H1 (cell line): ENCODE measurements at regions not wholly inside any gene's neighbourhood (a gene's known extent, or its start where the extent isn't known, plus 50 kb on each side); places are given as distances from the start of the nearest gene placed in this dataset.

Source experiments
- CTCF ChIA-PET: fragments of 300-600 bp; sonication (Branson Sonifier 250); formaldehyde crosslinking; loops from one replicate; lab custom pipeline; 2021; ENCODE audit not compliant: partially characterized antibody; lab: Charles Lee
- POLR2A ChIA-PET: fragments of 300-600 bp; sonication (Branson Sonifier 250); formaldehyde crosslinking; loops from one replicate; lab custom pipeline; 2021; ENCODE audit warnings: inconsistent platforms; ENCODE audit not compliant: partially characterized antibody; lab: Charles Lee
- DNase-seq, 2 experiments: peaks; one replicate each; pipeline versions ENCODE4 v3.0.0 to v3.0.0-alpha.2; 2010 to 2022; ENCODE audit warnings: low spot score in 2 of 2, low read depth in 1 of 2, mixed read lengths in 1 of 2
- FAIRE-seq: peaks from 2 replicates; lab custom pipeline; 2011; peaks lifted over from hg19 to GRCh38; lab: Jason Lieb, UNC
- H2AFZ ChIP-seq: 2 replicates; pipeline ENCODE4 v1.8.1; 2012; ENCODE audit warnings: low read length, inconsistent platforms
- H2AK5ac ChIP-seq: 2 replicates; pipeline ENCODE4 v1.6.1; 2013; ENCODE audit warnings: low read depth, low read length
- H2BK120ac ChIP-seq: replicated peaks from 2 replicates; pipeline ENCODE3; 2013; ENCODE audit warnings: low read depth, low read length, inconsistent platforms
- H2BK12ac ChIP-seq: 2 replicates; pipeline ENCODE4 v1.6.1; 2013; ENCODE audit warnings: low read depth, low read length
- H2BK15ac ChIP-seq: 2 replicates; pipeline ENCODE4 v1.6.1; 2013; ENCODE audit warnings: low read length
- H2BK20ac ChIP-seq: 2 replicates; pipeline ENCODE4 v1.6.1; 2013; ENCODE audit warnings: low read length
- H2BK5ac ChIP-seq: 2 replicates; pipeline ENCODE4 v1.6.1; 2013; ENCODE audit warnings: low read depth, low read length
- H3K14ac ChIP-seq: 2 replicates; pipeline ENCODE4 v1.6.1; 2013; ENCODE audit warnings: inconsistent platforms; ENCODE audit not compliant: insufficient read length
- H3K18ac ChIP-seq: 2 replicates; pipeline ENCODE4 v1.6.1; 2013; ENCODE audit warnings: low read length; ENCODE audit errors: extremely low read depth
- H3K23ac ChIP-seq: 2 replicates; pipeline ENCODE4 v1.6.1; 2013; ENCODE audit warnings: inconsistent platforms; ENCODE audit not compliant: insufficient read length
- H3K23me2 ChIP-seq: 2 replicates; pipeline ENCODE4 v1.6.1; 2013; ENCODE audit warnings: low read depth, low read length
- H3K27ac ChIP-seq: 2 replicates; pipeline ENCODE4 v1.6.1; 2011; ENCODE audit warnings: low read depth, low read length, inconsistent platforms
- H3K27me3 ChIP-seq, 4 experiments: replicated peaks in 1 of 4; 1 replicate in 1 of 4; 2 replicates in 3 of 4; pipeline versions ENCODE4 v1.6.1 to v1.8.1; 2011 to 2013; ENCODE audit warnings: low read length in 3 of 4, mild to moderate bottlenecking in 3 of 4, inconsistent platforms in 2 of 4, mixed read lengths in 2 of 4, moderate library complexity in 1 of 4; ENCODE audit not compliant: control insufficient read depth in 3 of 4, insufficient read depth in 3 of 4; ENCODE audit errors: extremely low read depth in 1 of 4
- H3K36me3 ChIP-seq, 4 experiments: 2 replicates each; pipeline versions ENCODE4 v1.6.1 to v1.8.1; 2011 to 2013; ENCODE audit warnings: mild to moderate bottlenecking in 4 of 4, low read length in 3 of 4, moderate library complexity in 2 of 4, control low read depth in 1 of 4, inconsistent platforms in 1 of 4; ENCODE audit not compliant: insufficient read depth in 4 of 4, control insufficient read depth in 2 of 4
- H3K4ac ChIP-seq: replicated peaks from 2 replicates; pipeline ENCODE3; 2013; ENCODE audit warnings: low read length, low read depth, mixed read lengths, inconsistent platforms; ENCODE audit not compliant: insufficient read length
- H3K4me1 ChIP-seq, 4 experiments: replicated peaks in 1 of 4; 1 replicate in 1 of 4; 2 replicates in 3 of 4; pipeline versions ENCODE4 v1.6.1 to v1.8.1; 2011 to 2013; ENCODE audit warnings: low read length in 3 of 4, inconsistent platforms in 2 of 4, mixed read lengths in 1 of 4; ENCODE audit not compliant: insufficient read depth in 4 of 4, control insufficient read depth in 3 of 4
- H3K4me2 ChIP-seq, 2 experiments: 2 replicates each; pipeline versions ENCODE4 v1.6.1 to v1.8.1; 2011 to 2013; ENCODE audit warnings: low read depth in 2 of 2, low read length in 2 of 2, control low read depth in 1 of 2, inconsistent platforms in 1 of 2, mild to moderate bottlenecking in 1 of 2; ENCODE audit not compliant: insufficient read depth in 1 of 2
- H3K4me3 ChIP-seq, 4 experiments: fragments of 200-600, 300-600 bp in 1 of 4; sonication (generic), shearing (Covaris generic), sonication (Bioruptor Twin) in 1 of 4; 2 replicates each; pipeline versions ENCODE4 v1.5.1 to v1.8.1; 2011 to 2016; ENCODE audit warnings: low read length in 4 of 4, low read depth in 3 of 4, control low read depth in 2 of 4, inconsistent platforms in 2 of 4, mild to moderate bottlenecking in 2 of 4, mixed read lengths in 1 of 4, moderate library complexity in 1 of 4; ENCODE audit not compliant: insufficient read depth in 2 of 4; ENCODE audit errors: extremely low read depth in 1 of 4
- H3K56ac ChIP-seq: replicated peaks from 2 replicates; pipeline ENCODE3; 2013; ENCODE audit warnings: low read depth, mild to moderate bottlenecking, mixed read lengths, low read length, inconsistent platforms; ENCODE audit not compliant: insufficient read length
- H3K79me1 ChIP-seq: 2 replicates; pipeline ENCODE4 v1.6.1; 2013; ENCODE audit warnings: low read depth, low read length, control low read depth
- H3K79me2 ChIP-seq, 2 experiments: 2 replicates each; pipeline versions ENCODE4 v1.6.1 to v1.8.1; 2012 to 2013; ENCODE audit warnings: low read length in 2 of 2, mild to moderate bottlenecking in 2 of 2, inconsistent platforms in 1 of 2; ENCODE audit not compliant: insufficient read depth in 2 of 2, control insufficient read depth in 1 of 2
- H3K9ac ChIP-seq, 4 experiments: replicated peaks in 1 of 4; 1 replicate in 1 of 4; 2 replicates in 3 of 4; pipeline versions ENCODE4 v1.6.1 to v1.8.1; 2011 to 2013; ENCODE audit warnings: low read depth in 3 of 4, low read length in 3 of 4, control low read depth in 2 of 4, mild to moderate bottlenecking in 2 of 4, moderate library complexity in 2 of 4, inconsistent platforms in 1 of 4; ENCODE audit errors: extremely low read depth in 1 of 4
- H3K9me3 ChIP-seq, 2 experiments: 2 replicates each; pipeline versions ENCODE4 v1.6.1 to v1.8.1; 2012 to 2013; ENCODE audit warnings: mild to moderate bottlenecking in 2 of 2, moderate library complexity in 2 of 2, control low read depth in 1 of 2, inconsistent platforms in 1 of 2, low read depth in 1 of 2, low read length in 1 of 2, mixed read lengths in 1 of 2; ENCODE audit not compliant: insufficient read depth in 2 of 2
- H4K20me1 ChIP-seq, 2 experiments: replicated peaks in 1 of 2; 2 replicates each; pipeline versions ENCODE3 to v1.8.1; 2011 to 2013; ENCODE audit warnings: inconsistent platforms in 2 of 2, low read length in 2 of 2, mild to moderate bottlenecking in 1 of 2; ENCODE audit not compliant: insufficient read depth in 2 of 2, control insufficient read depth in 1 of 2
- H4K5ac ChIP-seq: 2 replicates; pipeline ENCODE4 v1.6.1; 2013; ENCODE audit warnings: low read length, low read depth, mixed read lengths, inconsistent platforms; ENCODE audit not compliant: insufficient read length
- H4K8ac ChIP-seq: 2 replicates; pipeline ENCODE4 v1.8.0; 2013; ENCODE audit warnings: mild to moderate bottlenecking, moderate library complexity, low read length, inconsistent platforms; ENCODE audit not compliant: insufficient read depth; ENCODE audit errors: extremely low read depth
- H4K91ac ChIP-seq: replicated peaks from 2 replicates; pipeline ENCODE3; 2013; ENCODE audit warnings: low read length, mixed read lengths, inconsistent platforms; ENCODE audit not compliant: insufficient read length
- ASH2L ChIP-seq: fragments of 200-600, 300-600 bp; sonication (generic); IDR thresholded peaks from one replicate; pipeline ENCODE4 v1.7.1; 2017; ENCODE audit warnings: low read length
- SRF ChIP-seq: IDR thresholded peaks from 2 replicates; pipeline ENCODE4 v1.6.1; 2011; ENCODE audit warnings: mild to moderate bottlenecking, low read depth, low read length, moderate library complexity
- TAF7 ChIP-seq: optimal IDR thresholded peaks from 2 replicates; pipeline ENCODE3; 2011; ENCODE audit warnings: low read depth, mild to moderate bottlenecking, inconsistent platforms, low read length, moderate library complexity, borderline replicate concordance
- TBP ChIP-seq: IDR thresholded peaks from 2 replicates; pipeline ENCODE4 v1.6.1; 2011; ENCODE audit warnings: low read depth, low read length, improper control_type of control experiment
- TEAD4 ChIP-seq: IDR thresholded peaks from 2 replicates; pipeline ENCODE4 v1.6.1; 2012; ENCODE audit warnings: low read depth, low read length, inconsistent platforms, mixed read lengths
- WGBS, 2 experiments: shearing (Covaris generic) in 1 of 2; methylation state at CpG; one replicate each; pipeline versions ENCODE4 v1.1.6 to v1.1.7; 2013 to 2015; ENCODE audit warnings: low lambda C conversion rate in 2 of 2, mixed read lengths in 2 of 2, inconsistent platforms in 1 of 2, low coverage in 1 of 2, missing lambda C conversion rate in 1 of 2; ENCODE audit not compliant: insufficient replicate concordance in 2 of 2, insufficient coverage in 1 of 2, insufficient read length in 1 of 2; ENCODE audit errors: extremely low coverage in 1 of 2, missing lambda C conversion rate in 1 of 2; 5-methylcytosine and 5-hydroxymethylcytosine counted together
- TF ChIP-seq, protein P1 (sequence below): IDR thresholded peaks from 2 replicates; pipeline ENCODE4 v1.6.1; 2012; ENCODE audit warnings: inconsistent platforms

DNA sequence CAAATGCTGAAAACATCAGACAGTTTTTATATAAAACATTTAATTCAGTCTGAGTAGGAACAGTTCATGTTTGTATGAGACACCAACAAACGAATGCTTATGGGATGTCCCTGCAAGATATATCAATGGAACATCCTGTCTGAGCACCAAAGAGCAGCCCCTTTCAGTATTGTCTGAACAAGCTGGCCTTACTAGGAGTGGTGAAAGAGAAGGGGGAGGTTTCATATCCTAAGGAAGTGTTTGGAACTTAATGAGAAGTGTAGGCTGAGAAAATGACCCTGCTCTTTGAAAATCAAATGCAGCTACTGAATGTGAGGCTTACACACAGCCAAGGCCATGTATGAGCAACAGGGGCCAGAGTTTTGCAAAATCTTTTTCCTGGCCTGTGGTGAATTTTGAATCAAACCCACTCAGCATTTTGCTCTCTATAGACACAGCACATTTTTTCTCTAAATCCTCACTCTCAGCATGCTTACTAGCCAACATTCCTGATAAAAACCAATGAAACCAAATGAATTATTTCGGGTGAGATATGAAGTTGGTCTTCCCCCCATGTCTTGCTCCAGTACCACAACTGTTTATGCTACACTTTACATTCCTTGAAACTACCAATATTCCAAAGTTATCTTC is 119.4 kb downstream of the LUZP4 start:
- Histone ChIP-seq H3K79me1 (no peaks in the 10 kb centered on the region), H2BK15ac (no peak overlapping the region), H3K27ac (no peak overlapping the region), H3K36me3 (no peaks in the 10 kb centered on the region), H3K4ac (no peak overlapping the region), H2BK12ac (no peak overlapping the region), H2BK120ac (no peak overlapping the region), H3K9me3 (no peaks in the 10 kb centered on the region), H3K18ac (no peak overlapping the region), H2BK20ac (no peak overlapping the region), H3K4me2 (no peak overlapping the region), H2AK5ac (no peak overlapping the region), H2AFZ (no peak overlapping the region), H4K8ac (no peak overlapping the region), H3K23ac (no peak overlapping the region), H4K20me1 (no peaks in the 10 kb centered on the region), H3K79me2 (no peaks in the 10 kb centered on the region), H4K5ac (no peak overlapping the region), H3K4me1 (no peaks in the 10 kb centered on the region), H3K23me2 (no peaks in the 10 kb centered on the region), H3K27me3 (no peaks in the 10 kb centered on the region), H3K4me3 (no peak overlapping the region), H3K9ac (no peak overlapping the region; a peak in 1 of 7 replicates), H4K91ac (no peak overlapping the region), H2BK5ac (no peak overlapping the region), H3K14ac (no peak overlapping the region), H3K56ac (no peak overlapping the region)
- no peak for TF ChIP-seq ASH2L
- no peak for TF ChIP-seq TEAD4
- no peak for TF ChIP-seq TAF7
- TF ChIP-seq, protein P1, sequence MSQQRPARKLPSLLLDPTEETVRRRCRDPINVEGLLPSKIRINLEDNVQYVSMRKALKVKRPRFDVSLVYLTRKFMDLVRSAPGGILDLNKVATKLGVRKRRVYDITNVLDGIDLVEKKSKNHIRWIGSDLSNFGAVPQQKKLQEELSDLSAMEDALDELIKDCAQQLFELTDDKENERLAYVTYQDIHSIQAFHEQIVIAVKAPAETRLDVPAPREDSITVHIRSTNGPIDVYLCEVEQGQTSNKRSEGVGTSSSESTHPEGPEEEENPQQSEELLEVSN, result no peak
- TF ChIP-seq TBP, result no peak
- TF ChIP-seq SRF, result no peak
- ChIA-PET POLR2A (no interaction called here), CTCF (no interaction called here)
- WGBS, 2 experiments, result 88% methylated on average over 2 of the region's 2 CpGs; no CpG with 5 or more reads in 1 of the 2 experiments
- DNase-seq (no peak), FAIRE-seq (peak; percentile 28)
